Liver (tissue), 8 donors: ENCODE measurements at regions not wholly inside any gene's neighbourhood (a gene's known extent, or its start where the extent isn't known, plus 50 kb on each side); places are given as distances from the start of the nearest gene placed in this dataset.

ENCODE experiments used
- DNase-seq: peaks from one replicate; pipeline ENCODE4 v3.0.0-alpha.2; 2017; ENCODE audit warnings: low spot score
- H3K27ac ChIP-seq, 2 donors: one replicate each; pipeline ENCODE4 v1.7.0; 2013; ENCODE audit warnings: inconsistent platforms in 2 of 2, low read length in 2 of 2, control low read depth in 1 of 2, low read depth in 1 of 2, mild to moderate bottlenecking in 1 of 2
- H3K27me3 ChIP-seq, 4 donors: one replicate each; pipeline versions ENCODE4 v1.6.1 to v1.7.0; 2013; ENCODE audit warnings: low read length in 3 of 4, inconsistent platforms in 1 of 4, mild to moderate bottlenecking in 1 of 4, moderate library complexity in 1 of 4; ENCODE audit not compliant: control insufficient read depth in 4 of 4, insufficient read depth in 4 of 4
- H3K36me3 ChIP-seq, 4 donors: one replicate each; pipeline versions ENCODE4 v1.6.1 to v1.7.0; 2013; ENCODE audit warnings: low read length in 3 of 4, mild to moderate bottlenecking in 3 of 4, low read depth in 1 of 4, moderate library complexity in 1 of 4; ENCODE audit not compliant: control insufficient read depth in 4 of 4, insufficient read depth in 3 of 4
- H3K4me1 ChIP-seq, 4 donors: one replicate each; pipeline versions ENCODE4 v1.6.1 to v1.7.0; 2013; ENCODE audit warnings: low read length in 3 of 4, mild to moderate bottlenecking in 3 of 4, moderate library complexity in 1 of 4; ENCODE audit not compliant: control insufficient read depth in 4 of 4, insufficient read depth in 4 of 4
- H3K4me3 ChIP-seq, 3 donors: one replicate each; pipeline versions ENCODE4 v1.6.1 to v1.7.0; 2013; ENCODE audit warnings: low read length in 3 of 3, control low read depth in 1 of 3, low read depth in 1 of 3, mild to moderate bottlenecking in 1 of 3
- H3K9ac ChIP-seq, 2 donors: one replicate each; pipeline ENCODE4 v1.7.0; 2013; ENCODE audit warnings: low read length in 2 of 2, mild to moderate bottlenecking in 2 of 2, moderate library complexity in 2 of 2, control low read depth in 1 of 2, low read depth in 1 of 2
- H3K9me3 ChIP-seq, 4 donors: one replicate each; pipeline versions ENCODE4 v1.6.1 to v1.7.0; 2013; ENCODE audit warnings: low read length in 3 of 4; ENCODE audit not compliant: control insufficient read depth in 4 of 4
- EGR1 ChIP-seq, 2 donors: IDR thresholded peaks; 2 replicates each; pipeline ENCODE4 v1.6.1; 2016 to 2018; ENCODE audit warnings: antibody characterized with exemption in 2 of 2, low read depth in 2 of 2
- FOXA1 ChIP-seq: IDR thresholded peaks from 2 replicates; pipeline ENCODE4 v1.6.1; 2016; ENCODE audit warnings: antibody characterized with exemption
- FOXA2 ChIP-seq: IDR thresholded peaks from 2 replicates; pipeline ENCODE4 v1.6.1; 2016; ENCODE audit warnings: antibody characterized with exemption
- GABPA ChIP-seq, 2 donors: IDR thresholded peaks in 1 of 2; conservative IDR thresholded peaks in 1 of 2; 2 replicates each; pipeline ENCODE4 v1.6.1; 2016; ENCODE audit warnings: antibody characterized with exemption in 2 of 2, mild to moderate bottlenecking in 1 of 2, moderate library complexity in 1 of 2
- HNF4A ChIP-seq, 2 donors: conservative IDR thresholded peaks; 2 replicates each; pipeline ENCODE4 v1.6.1; 2016; ENCODE audit warnings: antibody characterized with exemption in 2 of 2, mild to moderate bottlenecking in 2 of 2
- HNF4G ChIP-seq: IDR thresholded peaks from 2 replicates; pipeline ENCODE4 v1.6.1; 2016; ENCODE audit warnings: antibody characterized with exemption
- JUND ChIP-seq, 2 donors: IDR thresholded peaks; 2 replicates each; pipeline ENCODE4 v1.6.1; 2016; ENCODE audit warnings: antibody characterized with exemption in 2 of 2
- NR2F2 ChIP-seq: IDR thresholded peaks from 2 replicates; pipeline ENCODE4 v1.6.1; 2016; ENCODE audit warnings: antibody characterized with exemption
- RAD21 ChIP-seq, 2 donors: IDR thresholded peaks; 2 replicates each; pipeline ENCODE4 v1.6.1; 2016; ENCODE audit warnings: antibody characterized with exemption in 2 of 2, mild to moderate bottlenecking in 2 of 2
- RXRA ChIP-seq, 2 donors: IDR thresholded peaks; 2 replicates each; pipeline ENCODE4 v1.6.1; 2017 to 2018; ENCODE audit warnings: antibody characterized with exemption in 2 of 2, mild to moderate bottlenecking in 1 of 2
- SP1 ChIP-seq: IDR thresholded peaks from 2 replicates; pipeline ENCODE4 v1.6.1; 2018; ENCODE audit warnings: antibody characterized with exemption, mild to moderate bottlenecking
- TAF1 ChIP-seq: conservative IDR thresholded peaks from 2 replicates; pipeline ENCODE4 v1.6.1; 2016; ENCODE audit warnings: antibody characterized with exemption, mild to moderate bottlenecking
- YY1 ChIP-seq: IDR thresholded peaks from 2 replicates; pipeline ENCODE4 v1.6.1; 2016; ENCODE audit warnings: antibody characterized with exemption, mild to moderate bottlenecking
- WGBS: extraction: QIAGEN DNeasy Blood & Tissue Kit; methylation state at CpG from one replicate; pipeline ENCODE4 v1.1.7; 2013; 5-methylcytosine and 5-hydroxymethylcytosine counted together
- TF ChIP-seq, protein P1 (sequence below): IDR thresholded peaks from 2 replicates; pipeline ENCODE4 v1.6.1; 2016; ENCODE audit warnings: antibody characterized with exemption
- TF ChIP-seq, protein P2 (sequence below): IDR thresholded peaks from 2 replicates; pipeline ENCODE4 v1.6.1; 2016; ENCODE audit warnings: antibody characterized with exemption
- TF ChIP-seq, protein P3 (sequence below): IDR thresholded peaks from 2 replicates; pipeline ENCODE4 v1.6.1; 2016; ENCODE audit warnings: antibody characterized with exemption, mild to moderate bottlenecking
- TF ChIP-seq, protein P4 (sequence below): IDR thresholded peaks from 2 replicates; pipeline ENCODE4 v1.6.1; 2016; ENCODE audit warnings: antibody characterized with exemption
- TF ChIP-seq, protein P5 (sequence below): fragments of 150-350 bp; IDR thresholded peaks from 2 replicates; pipeline ENCODE4 v1.5.1; 2017; ENCODE audit warnings: improper control_type of control experiment, low read depth, low read length; ENCODE audit not compliant: missing input control
- donor health status: healthy.
- donor health status: healthy.
- donor health status: healthy.
- donor health status: healthy.
- donor health status: healthy.

DNA sequence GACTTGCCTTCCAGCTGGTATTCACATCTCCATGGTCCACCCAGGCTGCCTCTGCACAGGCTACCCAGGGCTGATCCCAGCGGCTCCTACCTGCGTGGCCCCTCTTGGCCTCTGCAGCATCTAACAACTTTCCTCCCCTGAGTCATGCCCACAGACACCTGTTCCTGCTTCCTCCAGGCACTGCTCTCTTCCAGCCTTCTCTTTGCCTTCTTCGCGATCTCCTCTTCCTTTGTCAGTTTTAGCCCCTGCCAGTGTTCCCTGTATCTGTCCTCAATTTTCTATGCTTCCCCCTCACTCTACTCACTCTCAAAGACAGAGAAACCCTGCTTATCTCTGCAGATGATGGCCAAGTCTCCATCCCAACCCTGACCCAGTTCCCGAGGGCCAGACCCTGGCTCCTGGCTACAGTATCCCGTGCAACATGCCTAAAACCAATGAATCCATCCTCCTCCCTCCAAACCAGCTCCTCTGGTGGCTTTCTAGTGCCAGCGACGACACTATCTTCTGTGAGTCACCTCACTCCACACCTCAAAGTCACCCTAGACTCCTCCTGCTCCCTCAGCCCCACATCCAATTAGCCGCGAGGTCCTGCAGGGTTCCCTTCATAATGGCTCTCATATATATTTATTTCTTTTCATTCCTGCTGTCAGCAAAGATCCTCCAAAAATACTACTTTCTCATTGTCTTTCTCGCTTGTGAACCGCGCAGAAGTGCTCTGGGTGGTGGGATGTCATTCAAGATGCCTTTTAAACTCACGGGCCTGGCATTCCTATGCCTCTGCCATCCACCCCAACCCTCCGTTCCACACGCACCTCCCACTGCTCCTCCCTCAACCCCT, 259.2 kb downstream of the TOMM20 start:
- H3K27me3 ChIP-seq: no peaks in the 10 kb centered on the region
- WGBS: 94% methylated on average over 16 of the region's 16 CpGs
- H3K4me1 ChIP-seq: peaks cover 0 to 12% (median 9%) of the 10 kb centered on the region in 4 donors
- H3K9me3 ChIP-seq: no peaks in the 10 kb centered on the region
- no peak overlapping the region for H3K9ac ChIP-seq
- DNase-seq: no peak
- no peak overlapping the region for H3K4me3 ChIP-seq
- no peak for TF ChIP-seq NR2F2
- TF ChIP-seq RAD21 (IDR thresholded peaks at IDR 0.05): no peak
- no peak for TF ChIP-seq RXRA (IDR thresholded peaks at IDR 0.05)
- no peak overlapping the region for H3K27ac ChIP-seq
- no peaks in the 10 kb centered on the region for H3K36me3 ChIP-seq

DNA sequence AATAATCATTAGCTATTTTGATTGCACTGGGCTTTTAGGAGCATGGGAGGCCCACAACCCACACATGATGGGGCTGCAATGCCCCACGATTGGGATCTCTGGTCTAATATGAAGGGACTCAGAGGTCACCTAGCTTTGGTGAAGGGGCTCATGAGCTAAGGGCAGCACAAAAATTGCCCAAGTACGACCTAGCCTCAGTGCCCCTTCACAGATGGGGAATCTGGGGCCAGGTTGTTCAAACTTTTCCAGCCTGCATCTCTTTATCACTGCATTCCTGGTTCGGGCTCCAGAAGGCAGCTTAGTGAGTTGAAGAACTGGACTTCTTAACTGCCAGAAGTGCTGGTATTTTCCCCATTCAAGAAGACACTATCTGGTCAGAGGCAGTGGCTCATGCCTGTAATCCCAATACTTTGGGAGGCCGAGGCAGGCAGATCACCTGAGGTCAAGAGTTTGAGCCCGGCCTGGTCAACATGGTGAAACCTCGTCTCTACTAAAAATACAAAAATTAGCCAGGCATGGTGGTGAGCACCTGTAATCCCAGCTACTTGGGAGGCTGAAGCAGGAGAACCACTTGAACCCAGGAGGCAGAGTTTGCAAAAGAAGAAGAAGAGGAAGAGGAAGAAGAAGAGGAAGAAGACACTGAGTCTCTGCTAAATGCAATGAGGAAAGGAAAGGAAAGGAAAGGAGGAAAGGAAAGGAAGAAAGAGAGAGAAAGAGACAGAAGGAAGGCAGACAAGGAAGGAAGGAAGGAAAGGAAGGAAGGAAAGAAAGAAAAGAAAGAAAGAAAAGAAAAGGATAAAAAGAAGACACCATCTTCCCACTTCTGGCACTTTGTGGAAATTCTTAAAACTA, 258.5 kb upstream of the IRF2BP2 start:
- Histone ChIP-seq H3K27ac (no peak overlapping the region), H3K4me1 (peaks cover 0 to 5% (median 1%) of the 10 kb centered on the region in 4 donors), H3K9me3 (no peaks in the 10 kb centered on the region), H3K27me3 (no peaks in the 10 kb centered on the region), H3K36me3 (no peaks in the 10 kb centered on the region), H3K9ac (no peak overlapping the region), H3K4me3 (no peak overlapping the region)
- TF ChIP-seq HNF4G (no peak), GABPA (IDR thresholded peaks at IDR 0.05 in 1 of 2, conservative IDR thresholded peaks at IDR 0.05 in 1 of 2) (no peak), NR2F2 (no peak), HNF4A (conservative IDR thresholded peaks at IDR 0.05) (no peak), RXRA (IDR thresholded peaks at IDR 0.05) (no peak), RAD21 (IDR thresholded peaks at IDR 0.05) (no peak), YY1 (no peak), EGR1 (IDR thresholded peaks at IDR 0.05; ENCODE audit: low read depth in 2 of 2) (no peak), SP1 (no peak), FOXA2 (no peak), JUND (IDR thresholded peaks at IDR 0.05) (no peak), TAF1 (no peak), FOXA1 (no peak)
- TF ChIP-seq, protein P1, sequence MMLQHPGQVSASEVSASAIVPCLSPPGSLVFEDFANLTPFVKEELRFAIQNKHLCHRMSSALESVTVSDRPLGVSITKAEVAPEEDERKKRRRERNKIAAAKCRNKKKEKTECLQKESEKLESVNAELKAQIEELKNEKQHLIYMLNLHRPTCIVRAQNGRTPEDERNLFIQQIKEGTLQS: no peak
- TF ChIP-seq, protein P2, sequence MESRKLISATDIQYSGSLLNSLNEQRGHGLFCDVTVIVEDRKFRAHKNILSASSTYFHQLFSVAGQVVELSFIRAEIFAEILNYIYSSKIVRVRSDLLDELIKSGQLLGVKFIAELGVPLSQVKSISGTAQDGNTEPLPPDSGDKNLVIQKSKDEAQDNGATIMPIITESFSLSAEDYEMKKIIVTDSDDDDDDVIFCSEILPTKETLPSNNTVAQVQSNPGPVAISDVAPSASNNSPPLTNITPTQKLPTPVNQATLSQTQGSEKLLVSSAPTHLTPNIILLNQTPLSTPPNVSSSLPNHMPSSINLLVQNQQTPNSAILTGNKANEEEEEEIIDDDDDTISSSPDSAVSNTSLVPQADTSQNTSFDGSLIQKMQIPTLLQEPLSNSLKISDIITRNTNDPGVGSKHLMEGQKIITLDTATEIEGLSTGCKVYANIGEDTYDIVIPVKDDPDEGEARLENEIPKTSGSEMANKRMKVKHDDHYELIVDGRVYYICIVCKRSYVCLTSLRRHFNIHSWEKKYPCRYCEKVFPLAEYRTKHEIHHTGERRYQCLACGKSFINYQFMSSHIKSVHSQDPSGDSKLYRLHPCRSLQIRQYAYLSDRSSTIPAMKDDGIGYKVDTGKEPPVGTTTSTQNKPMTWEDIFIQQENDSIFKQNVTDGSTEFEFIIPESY: no peak
- TF ChIP-seq, protein P3, sequence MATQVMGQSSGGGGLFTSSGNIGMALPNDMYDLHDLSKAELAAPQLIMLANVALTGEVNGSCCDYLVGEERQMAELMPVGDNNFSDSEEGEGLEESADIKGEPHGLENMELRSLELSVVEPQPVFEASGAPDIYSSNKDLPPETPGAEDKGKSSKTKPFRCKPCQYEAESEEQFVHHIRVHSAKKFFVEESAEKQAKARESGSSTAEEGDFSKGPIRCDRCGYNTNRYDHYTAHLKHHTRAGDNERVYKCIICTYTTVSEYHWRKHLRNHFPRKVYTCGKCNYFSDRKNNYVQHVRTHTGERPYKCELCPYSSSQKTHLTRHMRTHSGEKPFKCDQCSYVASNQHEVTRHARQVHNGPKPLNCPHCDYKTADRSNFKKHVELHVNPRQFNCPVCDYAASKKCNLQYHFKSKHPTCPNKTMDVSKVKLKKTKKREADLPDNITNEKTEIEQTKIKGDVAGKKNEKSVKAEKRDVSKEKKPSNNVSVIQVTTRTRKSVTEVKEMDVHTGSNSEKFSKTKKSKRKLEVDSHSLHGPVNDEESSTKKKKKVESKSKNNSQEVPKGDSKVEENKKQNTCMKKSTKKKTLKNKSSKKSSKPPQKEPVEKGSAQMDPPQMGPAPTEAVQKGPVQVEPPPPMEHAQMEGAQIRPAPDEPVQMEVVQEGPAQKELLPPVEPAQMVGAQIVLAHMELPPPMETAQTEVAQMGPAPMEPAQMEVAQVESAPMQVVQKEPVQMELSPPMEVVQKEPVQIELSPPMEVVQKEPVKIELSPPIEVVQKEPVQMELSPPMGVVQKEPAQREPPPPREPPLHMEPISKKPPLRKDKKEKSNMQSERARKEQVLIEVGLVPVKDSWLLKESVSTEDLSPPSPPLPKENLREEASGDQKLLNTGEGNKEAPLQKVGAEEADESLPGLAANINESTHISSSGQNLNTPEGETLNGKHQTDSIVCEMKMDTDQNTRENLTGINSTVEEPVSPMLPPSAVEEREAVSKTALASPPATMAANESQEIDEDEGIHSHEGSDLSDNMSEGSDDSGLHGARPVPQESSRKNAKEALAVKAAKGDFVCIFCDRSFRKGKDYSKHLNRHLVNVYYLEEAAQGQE: no peak
- TF ChIP-seq, protein P4, sequence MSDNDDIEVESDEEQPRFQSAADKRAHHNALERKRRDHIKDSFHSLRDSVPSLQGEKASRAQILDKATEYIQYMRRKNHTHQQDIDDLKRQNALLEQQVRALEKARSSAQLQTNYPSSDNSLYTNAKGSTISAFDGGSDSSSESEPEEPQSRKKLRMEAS: no peak
- TF ChIP-seq, protein P5, sequence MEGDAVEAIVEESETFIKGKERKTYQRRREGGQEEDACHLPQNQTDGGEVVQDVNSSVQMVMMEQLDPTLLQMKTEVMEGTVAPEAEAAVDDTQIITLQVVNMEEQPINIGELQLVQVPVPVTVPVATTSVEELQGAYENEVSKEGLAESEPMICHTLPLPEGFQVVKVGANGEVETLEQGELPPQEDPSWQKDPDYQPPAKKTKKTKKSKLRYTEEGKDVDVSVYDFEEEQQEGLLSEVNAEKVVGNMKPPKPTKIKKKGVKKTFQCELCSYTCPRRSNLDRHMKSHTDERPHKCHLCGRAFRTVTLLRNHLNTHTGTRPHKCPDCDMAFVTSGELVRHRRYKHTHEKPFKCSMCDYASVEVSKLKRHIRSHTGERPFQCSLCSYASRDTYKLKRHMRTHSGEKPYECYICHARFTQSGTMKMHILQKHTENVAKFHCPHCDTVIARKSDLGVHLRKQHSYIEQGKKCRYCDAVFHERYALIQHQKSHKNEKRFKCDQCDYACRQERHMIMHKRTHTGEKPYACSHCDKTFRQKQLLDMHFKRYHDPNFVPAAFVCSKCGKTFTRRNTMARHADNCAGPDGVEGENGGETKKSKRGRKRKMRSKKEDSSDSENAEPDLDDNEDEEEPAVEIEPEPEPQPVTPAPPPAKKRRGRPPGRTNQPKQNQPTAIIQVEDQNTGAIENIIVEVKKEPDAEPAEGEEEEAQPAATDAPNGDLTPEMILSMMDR: no peak
- WGBS: 97% methylated on average over 6 of the region's 6 CpGs
- no peak for DNase-seq
